ENCODE measurements at regions not wholly inside any gene's neighbourhood (a gene's known extent, or its start where the extent isn't known, plus 50 kb on each side); places are given as distances from the start of the nearest gene placed in this dataset.

DNA sequence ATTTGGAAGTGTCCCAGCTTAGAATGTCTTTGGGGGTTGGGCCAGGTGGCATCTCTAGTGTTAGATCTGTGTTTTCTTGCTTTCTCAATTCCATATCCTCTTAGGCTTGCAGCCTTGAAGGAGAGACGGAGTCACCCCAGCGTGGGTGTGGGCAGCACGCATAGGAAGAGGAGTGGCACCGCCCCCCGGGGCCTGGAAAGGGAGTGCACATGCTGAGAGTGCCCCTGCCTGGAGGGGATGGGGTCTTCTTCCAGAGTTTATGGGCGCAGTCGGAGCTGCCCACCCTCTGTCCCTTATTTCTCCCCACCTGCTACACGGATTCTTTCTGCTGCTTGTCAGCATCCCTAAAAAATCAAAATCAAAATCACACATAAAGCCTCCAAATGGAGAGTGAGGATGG, 309.7 kb downstream of the QKI start:
- Histone ChIP-seq H3K4me3 (ENCODE audit: low read length) (peak overlapping the region; percentile 15), H4K20me1 (ENCODE audit: control insufficient read depth, insufficient read depth, low read depth, low read length) (no peaks in the 10 kb centered on the region), H3F3A (ENCODE audit: control insufficient read depth, insufficient read depth) (no peaks in the 10 kb centered on the region), H3K27me3 (ENCODE audit: control insufficient read depth, low read length) (no peaks in the 10 kb centered on the region), H3K9me3 (ENCODE audit: control insufficient read depth, insufficient read depth, low read length) (no peaks in the 10 kb centered on the region), H3K4me1 (ENCODE audit: control insufficient read depth, low read length) (peaks cover 68% of the 10 kb centered on the region), H3K9me2 (replicated peaks; ENCODE audit: control insufficient read depth, low read length) (no peaks in the 10 kb centered on the region), H3K4me2 (ENCODE audit: low read length) (peak overlapping the region; percentile 36), H3K27ac (ENCODE audit: low read depth, low read length) (no peak overlapping the region), H3K36me3 (ENCODE audit: control insufficient read depth, low read length) (no peaks in the 10 kb centered on the region), H3K79me2 (ENCODE audit: control insufficient read depth, low read length) (no peaks in the 10 kb centered on the region)
- TF ChIP-seq, protein P1, sequence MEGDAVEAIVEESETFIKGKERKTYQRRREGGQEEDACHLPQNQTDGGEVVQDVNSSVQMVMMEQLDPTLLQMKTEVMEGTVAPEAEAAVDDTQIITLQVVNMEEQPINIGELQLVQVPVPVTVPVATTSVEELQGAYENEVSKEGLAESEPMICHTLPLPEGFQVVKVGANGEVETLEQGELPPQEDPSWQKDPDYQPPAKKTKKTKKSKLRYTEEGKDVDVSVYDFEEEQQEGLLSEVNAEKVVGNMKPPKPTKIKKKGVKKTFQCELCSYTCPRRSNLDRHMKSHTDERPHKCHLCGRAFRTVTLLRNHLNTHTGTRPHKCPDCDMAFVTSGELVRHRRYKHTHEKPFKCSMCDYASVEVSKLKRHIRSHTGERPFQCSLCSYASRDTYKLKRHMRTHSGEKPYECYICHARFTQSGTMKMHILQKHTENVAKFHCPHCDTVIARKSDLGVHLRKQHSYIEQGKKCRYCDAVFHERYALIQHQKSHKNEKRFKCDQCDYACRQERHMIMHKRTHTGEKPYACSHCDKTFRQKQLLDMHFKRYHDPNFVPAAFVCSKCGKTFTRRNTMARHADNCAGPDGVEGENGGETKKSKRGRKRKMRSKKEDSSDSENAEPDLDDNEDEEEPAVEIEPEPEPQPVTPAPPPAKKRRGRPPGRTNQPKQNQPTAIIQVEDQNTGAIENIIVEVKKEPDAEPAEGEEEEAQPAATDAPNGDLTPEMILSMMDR (IDR thresholded peaks at IDR 0.05; ENCODE audit: low read depth, low read length, poor library complexity, severe bottlenecking): no peak
- no peak for TF ChIP-seq EZH2phosphoT487 (IDR thresholded peaks at IDR 0.05; ENCODE audit: borderline replicate concordance, low read length)

GRCh38 chr6:163723759-163724158, 309.2 kb downstream of the QKI start:
- no peak overlapping the region for H3K27ac ChIP-seq (ENCODE audit: low read depth, low read length)
- peaks cover 66% of the 10 kb centered on the region for H3K4me1 ChIP-seq (ENCODE audit: control insufficient read depth, low read length)
- H3K27me3 ChIP-seq (ENCODE audit: control insufficient read depth, low read length): no peaks in the 10 kb centered on the region
- peak overlapping the region; percentile 36 for H3K4me2 ChIP-seq (ENCODE audit: low read length)
- H3K9me3 ChIP-seq (ENCODE audit: control insufficient read depth, insufficient read depth, low read length): no peaks in the 10 kb centered on the region
- no peaks in the 10 kb centered on the region for H3F3A ChIP-seq (ENCODE audit: control insufficient read depth, insufficient read depth)
- H3K4me3 ChIP-seq (ENCODE audit: low read length): peak overlapping the region; percentile 15
- H3K9me2 ChIP-seq (replicated peaks; ENCODE audit: control insufficient read depth, low read length): no peaks in the 10 kb centered on the region
- H4K20me1 ChIP-seq (ENCODE audit: control insufficient read depth, insufficient read depth, low read depth, low read length): no peaks in the 10 kb centered on the region
- H3K36me3 ChIP-seq (ENCODE audit: control insufficient read depth, low read length): no peaks in the 10 kb centered on the region
- no peaks in the 10 kb centered on the region for H3K79me2 ChIP-seq (ENCODE audit: control insufficient read depth, low read length)
- TF ChIP-seq EZH2phosphoT487 (IDR thresholded peaks at IDR 0.05; ENCODE audit: borderline replicate concordance, low read length): no peak
- TF ChIP-seq, protein P1 (IDR thresholded peaks at IDR 0.05; ENCODE audit: low read depth, low read length, poor library complexity, severe bottlenecking): no peak

- Histone ChIP-seq H3K4me3 (ENCODE audit: low read length) (no peak overlapping the region), H3K27ac (ENCODE audit: low read depth, low read length) (no peak overlapping the region), H3K79me2 (ENCODE audit: control insufficient read depth, low read length) (no peaks in the 10 kb centered on the region), H3K27me3 (ENCODE audit: control insufficient read depth, low read length) (no peaks in the 10 kb centered on the region), H3F3A (ENCODE audit: control insufficient read depth, insufficient read depth) (no peaks in the 10 kb centered on the region), H4K20me1 (ENCODE audit: control insufficient read depth, insufficient read depth, low read depth, low read length) (no peaks in the 10 kb centered on the region), H3K4me1 (ENCODE audit: control insufficient read depth, low read length) (peaks cover 62% of the 10 kb centered on the region), H3K9me2 (replicated peaks; ENCODE audit: control insufficient read depth, low read length) (no peaks in the 10 kb centered on the region), H3K9me3 (ENCODE audit: control insufficient read depth, insufficient read depth, low read length) (no peaks in the 10 kb centered on the region), H3K4me2 (ENCODE audit: low read length) (no peak overlapping the region), H3K36me3 (ENCODE audit: control insufficient read depth, low read length) (no peaks in the 10 kb centered on the region)
- TF ChIP-seq, protein P1 (IDR thresholded peaks at IDR 0.05; ENCODE audit: low read depth, low read length, poor library complexity, severe bottlenecking): no peak
- no peak for TF ChIP-seq EZH2phosphoT487 (IDR thresholded peaks at IDR 0.05; ENCODE audit: borderline replicate concordance, low read length)
These were observed 307.6 kb downstream of the QKI start for GRCh38 chr6:163721922-163722692.
